GM18867 (cell line): ENCODE measurements at regions not wholly inside any gene's neighbourhood (a gene's known extent, or its start where the extent isn't known, plus 50 kb on each side); places are given as distances from the start of the nearest gene placed in this dataset.
"Not testable (repeated sequence)": the region's sequence is repeated elsewhere in the genome, so short reads cannot be mapped to it uniquely, and the experiment has no call there.

Source experiments
- ATAC-seq: cut with Tn5 transposase; IDR thresholded peaks from one replicate; pipeline ENCODE4 v1.9.1; 2021; ENCODE audit warnings: mild to moderate bottlenecking, moderate library complexity; ENCODE audit not compliant: unreplicated experiment

DNA sequence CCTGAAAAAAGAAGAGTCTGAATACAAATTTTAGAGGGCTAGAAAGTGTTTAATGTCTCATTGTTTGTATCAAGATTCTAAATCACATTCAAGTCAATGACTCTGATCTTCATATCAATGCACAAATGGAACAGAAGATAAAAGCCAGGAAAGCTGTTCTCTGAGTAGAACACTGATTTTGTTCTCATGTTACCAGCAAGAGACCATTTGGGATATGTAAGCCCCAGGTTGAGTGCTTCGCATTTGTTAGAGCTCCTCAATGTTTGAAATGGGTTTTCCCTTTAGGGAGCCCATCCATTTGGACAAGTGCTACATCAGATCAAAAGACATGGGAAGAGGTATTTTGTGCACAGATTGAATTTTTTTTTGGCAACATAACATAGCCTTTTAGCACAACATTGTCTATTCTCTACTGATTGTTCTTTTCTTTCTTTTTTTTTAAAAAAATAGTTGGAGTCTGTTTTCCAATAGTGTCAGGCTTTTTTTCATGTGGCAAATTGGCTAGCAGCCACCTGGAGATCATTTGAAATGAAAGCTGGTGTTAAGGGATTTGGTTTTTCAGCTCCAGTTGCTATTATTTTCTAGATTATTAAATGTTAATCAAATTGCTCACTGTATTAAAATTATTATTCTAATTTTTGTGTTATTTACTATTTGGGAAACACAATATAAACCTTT, 74.5 kb upstream of the ZPLD1 start:
- no peak for ATAC-seq

DNA sequence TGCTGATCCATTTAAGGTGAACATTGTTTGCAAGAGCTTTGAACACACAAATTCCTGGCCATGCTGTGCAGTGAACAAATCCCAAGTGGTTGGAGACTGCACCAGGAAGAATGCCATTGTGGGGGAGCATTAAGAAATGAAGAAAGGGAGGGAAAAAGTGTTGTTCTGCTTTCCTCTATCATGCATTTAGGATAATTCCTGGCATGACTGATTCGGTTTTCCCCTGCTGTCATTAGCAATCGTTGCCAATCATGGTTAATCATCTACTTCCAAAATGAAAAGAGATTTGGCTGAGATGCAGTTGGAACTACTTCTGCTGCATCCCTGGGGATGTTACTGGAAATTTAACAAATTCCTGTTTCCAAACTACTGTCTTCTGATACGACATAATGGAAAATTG, 73.7 kb upstream of the ZPLD1 start:
- no peak for ATAC-seq

DNA sequence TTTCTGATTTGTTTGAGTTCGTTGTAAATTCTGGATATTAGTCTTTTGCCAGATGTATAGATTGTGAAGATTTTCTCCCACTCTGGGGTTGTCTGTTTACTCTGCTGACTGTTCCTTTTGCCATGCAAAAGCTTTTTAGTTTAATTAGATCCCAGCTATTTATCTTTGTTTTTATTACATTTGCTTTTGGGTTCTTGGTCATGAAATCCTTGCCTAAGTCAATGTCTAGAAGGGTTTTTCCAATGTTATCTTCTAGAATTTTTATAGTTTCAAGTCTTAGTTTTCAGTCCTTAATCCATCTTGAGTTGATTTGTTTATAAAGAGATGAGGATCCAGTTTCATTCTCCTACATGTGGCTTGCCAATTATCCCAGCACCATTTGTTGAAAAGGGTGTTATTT, 68.7 kb upstream of the ZPLD1 start:
- not testable (repeated sequence) for ATAC-seq

DNA sequence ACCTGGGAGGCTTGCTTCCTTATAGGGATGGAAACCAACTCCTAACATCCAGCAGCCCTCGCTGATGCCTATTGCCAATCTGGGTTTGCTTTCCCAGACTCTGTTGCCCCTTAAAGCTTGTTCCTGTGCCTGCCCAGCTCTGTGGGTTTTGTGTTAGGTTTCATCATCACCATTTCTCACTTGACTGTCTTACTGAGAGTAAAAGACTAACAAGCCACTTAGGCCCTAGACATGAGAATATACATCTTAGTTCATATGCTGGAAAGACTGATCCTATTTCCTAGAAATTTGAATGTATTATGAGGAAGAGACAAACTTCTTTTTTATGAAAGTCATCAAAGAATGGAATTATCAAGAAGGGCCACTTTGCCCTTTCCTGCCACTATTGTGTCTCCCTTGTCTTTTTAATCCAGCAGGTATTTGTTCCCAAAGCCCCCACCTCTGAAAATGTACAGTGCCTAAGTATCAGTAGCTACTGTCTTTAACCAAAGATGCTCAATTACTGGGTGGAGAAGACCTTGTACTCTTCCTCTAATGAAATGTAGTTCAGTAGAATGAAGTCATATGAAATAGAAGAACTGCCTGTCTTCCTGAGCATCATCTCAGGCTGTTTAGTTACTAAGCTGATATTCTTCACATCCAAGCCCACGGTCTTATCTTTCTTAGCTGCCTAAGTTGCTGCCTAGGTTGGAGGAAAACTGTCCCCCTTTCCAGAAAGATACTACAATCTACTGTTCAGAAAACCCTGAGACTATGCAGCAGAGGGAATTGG, 59.8 kb upstream of the ZPLD1 start:
- no peak for ATAC-seq

DNA sequence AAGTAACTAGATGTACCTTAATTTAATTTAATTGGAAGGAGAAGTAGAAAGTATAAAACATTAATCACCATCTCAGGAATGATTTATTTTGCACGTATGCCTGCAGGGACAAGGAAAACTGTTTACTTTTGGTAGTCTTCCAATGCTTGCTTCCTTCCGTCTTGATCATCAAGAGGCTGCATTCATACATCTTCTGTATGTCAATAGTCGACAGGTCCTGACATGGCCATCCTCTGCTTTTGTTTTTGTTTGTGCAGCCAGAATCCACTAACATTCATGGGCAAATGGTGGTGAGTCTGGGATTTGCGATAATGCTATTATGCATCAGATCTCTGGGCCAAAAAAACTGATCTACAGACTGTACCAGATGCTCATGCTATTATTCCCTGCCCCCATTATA, 56.6 kb upstream of the ZPLD1 start:
- no peak for ATAC-seq

DNA sequence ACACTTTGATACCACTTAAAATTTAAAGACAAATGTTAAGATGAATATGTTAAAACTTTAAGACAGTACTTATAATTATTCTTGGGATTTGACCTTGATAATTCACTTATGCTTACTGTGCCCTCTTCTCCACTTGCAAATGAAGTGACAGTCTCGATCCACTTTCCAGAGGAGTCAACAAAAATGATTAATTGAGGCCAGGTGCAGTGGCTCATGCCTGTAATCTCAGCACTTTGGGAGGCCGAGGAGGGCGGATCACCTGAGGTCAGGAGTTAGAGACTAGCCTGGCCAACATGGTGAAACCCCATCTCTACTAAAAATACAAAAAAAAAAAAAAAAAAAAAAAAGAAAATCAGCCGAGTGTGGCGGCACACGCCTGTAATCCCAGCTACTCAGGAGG, 52.6 kb upstream of the ZPLD1 start:
- not testable (repeated sequence) for ATAC-seq
